Mesothelial cell of epicardium (in vitro differentiated cells): ENCODE measurements at regions not wholly inside any gene's neighbourhood (a gene's known extent, or its start where the extent isn't known, plus 50 kb on each side); places are given as distances from the start of the nearest gene placed in this dataset.

Experiments
- DNase-seq, 2 experiments: peaks; one replicate each; pipeline ENCODE4 v3.0.0; 2021; ENCODE audit warnings: low spot score in 2 of 2; ENCODE audit not compliant: unreplicated experiment in 2 of 2
- H3K27ac Mint-ChIP-seq: 2 replicates; pipeline ENCODE4 v1.8.0; 2021; ENCODE audit warnings: mixed read lengths
- H3K27me3 Mint-ChIP-seq: 2 replicates; pipeline ENCODE4 v1.8.0; 2021; ENCODE audit warnings: low read depth, mixed read lengths
- H3K36me3 Mint-ChIP-seq: 2 replicates; pipeline ENCODE4 v1.8.0; 2021; ENCODE audit warnings: mixed read lengths
- H3K4me1 Mint-ChIP-seq: 2 replicates; pipeline ENCODE4 v1.8.0; 2021; ENCODE audit warnings: mixed read lengths
- H3K4me3 Mint-ChIP-seq: 2 replicates; pipeline ENCODE4 v1.8.0; 2021; ENCODE audit warnings: mild to moderate bottlenecking, moderate library complexity, mixed read lengths
- H3K9me3 Mint-ChIP-seq: 2 replicates; pipeline ENCODE4 v1.8.0; 2021; ENCODE audit warnings: mixed read lengths
- TF ChIP-seq, protein P1 (sequence below): fragments of 200-600 bp; sonication (generic); IDR thresholded peaks from one replicate; pipeline ENCODE4 v1.5.0; 2021; ENCODE audit warnings: antibody characterized with exemption; ENCODE audit not compliant: unreplicated experiment

DNA sequence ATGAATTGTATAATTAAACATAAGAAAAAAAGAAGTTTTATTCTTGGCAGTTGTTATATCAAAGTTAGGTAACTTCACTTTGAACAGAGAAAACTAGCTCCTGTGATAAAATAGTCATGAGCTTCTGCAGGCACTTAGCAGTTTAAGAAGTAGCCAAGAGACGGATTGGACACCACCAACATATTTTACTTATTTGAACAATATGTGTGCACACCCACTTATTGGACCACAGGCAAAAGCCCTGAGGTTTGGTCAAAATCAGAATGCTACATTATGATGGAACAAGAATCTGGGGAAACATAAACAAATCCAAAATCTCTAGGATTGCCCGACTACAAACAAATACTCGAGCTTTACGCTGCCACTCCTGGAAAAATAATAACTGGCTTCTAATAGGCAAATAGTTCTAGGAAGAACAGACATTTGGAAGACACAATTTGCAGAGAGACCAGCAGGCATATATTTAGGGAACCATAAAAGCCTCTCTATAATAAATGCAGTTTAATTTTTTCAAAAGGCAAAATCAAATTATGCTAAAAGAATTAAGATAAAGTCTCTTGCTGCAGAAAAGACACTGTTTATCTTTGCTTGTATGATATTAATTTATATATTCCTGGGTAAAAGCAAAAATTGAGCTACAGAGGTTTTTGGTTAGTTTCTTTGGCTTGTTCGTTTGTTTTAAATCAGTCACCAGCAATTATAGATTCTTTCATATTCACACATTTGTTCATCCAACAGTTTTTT, 117.9 kb downstream of the CDC42EP3 start:
- Mint-ChIP-seq H3K36me3 (no peaks in the 10 kb centered on the region), H3K27ac (no peak overlapping the region)

DNA sequence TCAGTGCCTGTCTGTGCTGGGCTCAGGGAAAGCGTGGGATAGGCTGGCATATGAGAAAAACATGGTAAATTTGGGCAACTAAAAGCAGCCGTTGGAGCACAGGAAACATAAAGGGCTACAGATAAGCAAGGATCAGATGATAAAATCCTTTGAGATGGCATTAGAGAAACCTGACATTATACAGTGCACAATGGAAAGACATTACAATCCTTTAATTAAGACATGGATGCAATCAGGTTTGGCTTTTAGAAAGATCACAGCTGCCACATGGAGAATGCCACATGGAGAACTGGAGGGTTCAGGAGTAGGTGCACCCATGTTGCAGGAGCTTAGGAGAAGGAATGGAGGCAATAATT, 117.3 kb downstream of the CDC42EP3 start:
- DNase-seq, result no peak
- Mint-ChIP-seq H3K27me3 (no peaks in the 10 kb centered on the region), H3K4me1 (peaks cover 24% of the 10 kb centered on the region), H3K9me3 (no peaks in the 10 kb centered on the region), H3K27ac (no peak overlapping the region), H3K4me3 (no peak overlapping the region), H3K36me3 (no peaks in the 10 kb centered on the region)
- TF ChIP-seq, protein P1, sequence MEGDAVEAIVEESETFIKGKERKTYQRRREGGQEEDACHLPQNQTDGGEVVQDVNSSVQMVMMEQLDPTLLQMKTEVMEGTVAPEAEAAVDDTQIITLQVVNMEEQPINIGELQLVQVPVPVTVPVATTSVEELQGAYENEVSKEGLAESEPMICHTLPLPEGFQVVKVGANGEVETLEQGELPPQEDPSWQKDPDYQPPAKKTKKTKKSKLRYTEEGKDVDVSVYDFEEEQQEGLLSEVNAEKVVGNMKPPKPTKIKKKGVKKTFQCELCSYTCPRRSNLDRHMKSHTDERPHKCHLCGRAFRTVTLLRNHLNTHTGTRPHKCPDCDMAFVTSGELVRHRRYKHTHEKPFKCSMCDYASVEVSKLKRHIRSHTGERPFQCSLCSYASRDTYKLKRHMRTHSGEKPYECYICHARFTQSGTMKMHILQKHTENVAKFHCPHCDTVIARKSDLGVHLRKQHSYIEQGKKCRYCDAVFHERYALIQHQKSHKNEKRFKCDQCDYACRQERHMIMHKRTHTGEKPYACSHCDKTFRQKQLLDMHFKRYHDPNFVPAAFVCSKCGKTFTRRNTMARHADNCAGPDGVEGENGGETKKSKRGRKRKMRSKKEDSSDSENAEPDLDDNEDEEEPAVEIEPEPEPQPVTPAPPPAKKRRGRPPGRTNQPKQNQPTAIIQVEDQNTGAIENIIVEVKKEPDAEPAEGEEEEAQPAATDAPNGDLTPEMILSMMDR, result no peak

More for the DNA sequence above, 117.9 kb downstream of the CDC42EP3 start:
- Mint-ChIP-seq H3K9me3 (no peaks in the 10 kb centered on the region), H3K4me1 (peaks cover 23% of the 10 kb centered on the region), H3K27me3 (no peaks in the 10 kb centered on the region), H3K4me3 (no peak overlapping the region)
- no peak for DNase-seq
- TF ChIP-seq, protein P1, result no peak

DNA sequence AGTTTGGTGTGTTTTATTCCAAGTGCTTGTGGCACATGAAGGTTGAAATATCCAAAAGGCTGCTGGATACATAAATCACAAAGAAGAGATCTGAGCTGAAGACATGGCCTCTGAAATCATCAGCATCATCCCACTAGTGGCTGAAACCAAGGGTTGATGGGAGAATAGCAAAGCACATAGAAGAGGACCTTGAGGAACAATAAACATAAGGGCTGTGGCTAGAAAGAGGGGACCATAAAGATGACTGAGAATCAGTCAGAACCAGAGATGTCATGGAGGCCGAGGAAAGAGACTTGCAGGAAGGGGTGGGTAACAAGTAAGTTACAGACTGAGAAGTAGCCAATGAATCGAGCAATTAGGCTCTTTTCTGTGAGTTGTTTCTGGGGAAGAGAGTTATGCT, 116.8 kb downstream of the CDC42EP3 start:
- Mint-ChIP-seq H3K36me3 (no peaks in the 10 kb centered on the region), H3K27ac (no peak overlapping the region), H3K27me3 (no peaks in the 10 kb centered on the region), H3K9me3 (no peaks in the 10 kb centered on the region), H3K4me1 (peaks cover 24% of the 10 kb centered on the region), H3K4me3 (no peak overlapping the region)
- TF ChIP-seq, protein P1, result no peak
- DNase-seq, result no peak

DNA sequence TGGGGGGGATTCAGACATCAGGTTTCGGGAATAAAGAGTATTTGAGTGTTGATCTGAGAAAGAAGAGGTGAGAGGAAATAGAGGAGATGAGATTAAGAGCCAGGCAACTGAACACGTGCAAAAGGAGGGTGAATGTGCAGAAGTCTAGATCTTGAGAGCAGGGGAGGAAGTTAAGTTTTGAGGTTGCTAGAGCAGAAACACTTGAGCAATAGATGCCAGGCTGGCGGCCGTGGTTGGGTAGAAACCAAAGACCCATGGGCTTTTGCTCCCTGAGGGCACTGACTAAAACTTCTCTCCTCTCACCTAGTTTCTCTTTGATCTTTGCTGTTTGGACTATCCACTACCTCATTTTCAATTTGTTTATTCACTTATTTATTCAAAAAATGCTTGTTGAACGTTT, 116.0 kb downstream of the CDC42EP3 start:
- Mint-ChIP-seq H3K27ac (no peak overlapping the region), H3K4me3 (no peak overlapping the region), H3K36me3 (no peaks in the 10 kb centered on the region), H3K27me3 (no peaks in the 10 kb centered on the region), H3K9me3 (no peaks in the 10 kb centered on the region), H3K4me1 (peaks cover 24% of the 10 kb centered on the region)
- no peak for DNase-seq
- TF ChIP-seq, protein P1, result no peak

DNA sequence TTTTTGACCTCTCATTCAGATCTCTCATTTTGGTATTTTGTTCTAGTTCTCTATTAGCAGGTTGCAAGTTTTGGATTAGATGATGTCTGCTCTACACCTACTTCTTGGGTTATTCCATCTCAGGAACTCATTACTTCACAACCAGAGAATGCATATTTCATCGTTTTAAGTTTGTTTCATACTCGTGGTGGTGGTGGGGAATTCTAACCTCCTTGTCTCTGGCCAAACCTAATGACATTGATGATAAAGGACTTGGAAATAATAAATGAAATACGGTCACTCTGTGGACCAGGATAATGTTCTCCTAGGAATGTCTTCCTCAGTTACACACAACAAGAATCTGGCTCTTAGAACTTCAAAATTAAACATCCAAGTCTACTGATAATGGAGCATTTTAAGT, 115.2 kb downstream of the CDC42EP3 start:
- Mint-ChIP-seq H3K36me3 (no peaks in the 10 kb centered on the region), H3K27me3 (no peaks in the 10 kb centered on the region), H3K4me3 (no peak overlapping the region), H3K9me3 (no peaks in the 10 kb centered on the region), H3K4me1 (peaks cover 24% of the 10 kb centered on the region), H3K27ac (no peak overlapping the region)
- TF ChIP-seq, protein P1, result no peak
- no peak for DNase-seq
